Gastroesophageal sphincter (tissue), 3 donors: ENCODE measurements at regions not wholly inside any gene's neighbourhood (a gene's known extent, or its start where the extent isn't known, plus 50 kb on each side); places are given as distances from the start of the nearest gene placed in this dataset.

ENCODE experiments used
- POLR2A ChIP-seq, 2 donors: fragments of 450-650 bp; IDR thresholded peaks; one replicate each; pipeline ENCODE4 v1.6.1; 2017; ENCODE audit warnings: antibody characterized with exemption in 2 of 2, mild to moderate bottlenecking in 2 of 2, moderate library complexity in 1 of 2
- POLR2AphosphoS5 ChIP-seq: sonication (generic); formaldehyde crosslinking; IDR thresholded peaks from one replicate; pipeline ENCODE4 v1.6.1; 2017; ENCODE audit warnings: antibody characterized with exemption
- TF ChIP-seq, protein P1 (sequence below), 4 experiments: fragments of 200-600 bp in 2 of 4; fragments of 450-650 bp in 2 of 4; sonication (generic) in 1 of 4; IDR thresholded peaks; one replicate each; pipeline ENCODE4 v1.5.1; 2017 to 2019; ENCODE audit warnings: antibody characterized with exemption in 4 of 4, mild to moderate bottlenecking in 2 of 4, moderate library complexity in 2 of 4

DNA sequence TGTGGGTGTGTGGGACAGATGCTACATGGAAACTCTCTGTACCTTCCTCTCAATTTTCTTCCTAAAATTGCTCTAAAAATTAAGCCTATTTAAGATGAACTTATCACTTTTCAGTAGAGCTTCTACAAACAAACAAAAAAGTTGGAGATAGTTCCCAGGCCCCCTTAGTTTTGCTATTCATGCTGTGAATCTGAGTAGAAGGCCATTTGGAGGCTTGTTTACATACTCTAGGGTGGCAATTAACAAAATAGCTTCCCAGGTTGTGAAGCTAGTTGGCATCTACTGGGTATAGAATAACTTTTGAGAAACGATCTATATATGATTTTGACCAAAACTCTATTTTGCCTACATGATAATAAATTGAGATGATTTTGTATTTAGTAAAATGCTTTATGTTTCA, 541.4 kb upstream of the B3GALT2 start:
- TF ChIP-seq, protein P1, sequence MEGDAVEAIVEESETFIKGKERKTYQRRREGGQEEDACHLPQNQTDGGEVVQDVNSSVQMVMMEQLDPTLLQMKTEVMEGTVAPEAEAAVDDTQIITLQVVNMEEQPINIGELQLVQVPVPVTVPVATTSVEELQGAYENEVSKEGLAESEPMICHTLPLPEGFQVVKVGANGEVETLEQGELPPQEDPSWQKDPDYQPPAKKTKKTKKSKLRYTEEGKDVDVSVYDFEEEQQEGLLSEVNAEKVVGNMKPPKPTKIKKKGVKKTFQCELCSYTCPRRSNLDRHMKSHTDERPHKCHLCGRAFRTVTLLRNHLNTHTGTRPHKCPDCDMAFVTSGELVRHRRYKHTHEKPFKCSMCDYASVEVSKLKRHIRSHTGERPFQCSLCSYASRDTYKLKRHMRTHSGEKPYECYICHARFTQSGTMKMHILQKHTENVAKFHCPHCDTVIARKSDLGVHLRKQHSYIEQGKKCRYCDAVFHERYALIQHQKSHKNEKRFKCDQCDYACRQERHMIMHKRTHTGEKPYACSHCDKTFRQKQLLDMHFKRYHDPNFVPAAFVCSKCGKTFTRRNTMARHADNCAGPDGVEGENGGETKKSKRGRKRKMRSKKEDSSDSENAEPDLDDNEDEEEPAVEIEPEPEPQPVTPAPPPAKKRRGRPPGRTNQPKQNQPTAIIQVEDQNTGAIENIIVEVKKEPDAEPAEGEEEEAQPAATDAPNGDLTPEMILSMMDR (IDR thresholded peaks at IDR 0.05), result no peak
- no peak for TF ChIP-seq POLR2A (IDR thresholded peaks at IDR 0.05)
- TF ChIP-seq POLR2AphosphoS5, result no peak
